ENCODE measurements at regions not wholly inside any gene's neighbourhood (a gene's known extent, or its start where the extent isn't known, plus 50 kb on each side); places are given as distances from the start of the nearest gene placed in this dataset.
"Not testable (repeated sequence)": the region's sequence is repeated elsewhere in the genome, so short reads cannot be mapped to it uniquely, and the experiment has no call there.

DNA sequence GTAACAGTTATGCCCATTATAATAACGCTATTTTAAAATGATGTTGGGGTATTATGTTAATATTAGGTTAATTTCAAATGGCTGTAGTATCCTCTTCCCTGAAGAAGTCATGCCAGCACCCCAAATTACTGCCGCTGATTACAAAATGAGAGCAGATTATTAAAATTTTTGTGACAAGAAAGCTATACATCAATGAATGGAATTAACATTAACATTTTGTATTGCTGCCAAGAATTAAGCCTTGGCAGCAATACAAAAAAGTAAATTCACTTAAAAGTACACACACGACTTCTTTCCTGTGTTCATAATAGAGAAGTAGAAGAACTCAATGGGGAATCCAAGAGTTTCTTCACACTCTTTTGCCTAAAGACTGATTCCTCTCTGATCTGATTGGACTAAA lies 482.8 kb downstream of the STIM2 start:
- no peak for DNase-seq (ENCODE audit: extremely low read depth, low read depth, low spot score)

- DNase-seq (ENCODE audit: extremely low read depth, low read depth, low spot score): no peak
Observed at GRCh38 chr4:27350161-27350560, 489.5 kb downstream of the STIM2 start.

DNA sequence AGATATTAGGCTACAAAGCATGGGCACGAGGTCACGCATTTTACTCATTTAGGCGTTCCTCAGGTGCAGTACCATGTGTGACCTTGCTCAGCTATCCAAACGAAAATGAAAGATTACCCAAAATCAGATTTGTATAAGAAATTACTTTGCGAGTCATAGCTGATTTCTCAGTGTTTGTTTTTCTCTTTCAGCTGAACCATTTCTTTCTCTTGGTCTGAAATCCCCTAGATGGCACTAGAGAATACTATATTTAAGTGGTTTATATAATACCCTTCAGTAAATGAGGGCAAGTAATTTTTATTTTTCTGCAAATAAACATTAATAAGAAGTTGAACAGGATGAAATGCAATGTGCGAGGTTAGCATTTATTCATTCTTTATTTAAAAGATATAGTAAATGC lies 496.6 kb downstream of the STIM2 start:
- DNase-seq (ENCODE audit: extremely low read depth, low read depth, low spot score): no peak

DNA sequence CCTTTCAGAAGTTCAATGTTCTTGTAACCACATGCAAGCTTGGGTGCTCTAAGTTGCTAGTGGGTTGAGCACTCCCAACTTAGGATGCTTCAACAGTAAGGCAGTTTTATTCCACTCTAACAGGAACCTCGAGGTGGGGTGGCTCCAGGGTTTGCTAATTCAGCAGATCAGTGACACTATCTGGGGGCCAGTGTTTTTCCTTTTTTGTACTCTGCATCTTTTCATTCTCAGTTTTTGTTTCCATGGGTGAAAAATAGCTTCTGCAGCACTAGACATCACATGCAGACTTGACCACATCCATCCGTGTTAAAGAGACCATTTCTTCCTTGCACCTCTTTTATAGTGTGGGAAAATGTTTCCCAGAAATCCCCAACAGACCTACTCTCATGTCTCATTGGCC lies 497.6 kb downstream of the STIM2 start:
- no peak for DNase-seq (ENCODE audit: extremely low read depth, low read depth, low spot score)

DNA sequence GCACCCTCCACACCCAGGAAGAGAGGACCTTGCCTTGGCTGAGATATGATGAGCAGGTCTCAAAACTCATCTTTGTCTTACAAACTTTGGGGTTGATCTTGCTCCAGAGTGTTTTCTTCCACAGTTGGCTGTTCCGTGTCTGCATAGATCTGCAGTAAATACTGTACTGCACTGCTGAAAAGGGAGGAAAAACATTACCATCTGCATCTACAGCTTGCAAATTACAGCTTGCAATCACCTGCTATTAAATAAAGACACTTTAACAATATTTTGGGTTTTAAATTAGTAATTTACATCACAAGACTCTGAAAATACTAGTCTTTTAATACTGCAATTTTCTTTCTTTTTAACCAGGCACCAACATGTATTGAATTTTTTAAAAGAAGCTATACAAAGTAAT lies 499.5 kb downstream of the STIM2 start:
- no peak for DNase-seq (ENCODE audit: extremely low read depth, low read depth, low spot score)

DNA sequence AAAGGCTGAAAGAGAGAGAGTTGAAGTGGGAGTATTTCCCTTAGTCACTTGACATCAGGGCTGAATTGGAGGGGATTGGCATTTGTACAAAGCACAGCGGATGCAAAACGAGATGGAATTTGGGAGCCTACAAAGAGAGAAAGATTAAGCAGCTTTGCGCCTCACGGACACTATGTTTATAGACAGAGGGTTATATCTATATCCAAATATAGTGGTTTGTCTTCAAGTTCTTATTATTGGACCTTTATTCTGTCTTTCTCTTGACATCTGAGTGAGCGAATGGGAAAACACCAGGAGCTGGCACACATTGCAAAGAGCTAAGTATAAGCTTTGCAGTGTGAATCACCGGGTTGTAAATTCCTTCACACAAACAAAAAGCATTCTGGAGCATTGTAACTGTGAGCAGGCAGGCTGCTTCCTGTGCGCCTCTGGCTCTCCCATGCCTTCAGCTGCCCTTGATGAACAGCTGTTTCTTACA lies 500.2 kb downstream of the STIM2 start:
- DNase-seq (ENCODE audit: extremely low read depth, low read depth, low spot score): no peak

- no peak for DNase-seq (ENCODE audit: extremely low read depth, low read depth, low spot score)
Observed at GRCh38 chr4:27364509-27364908, 503.9 kb downstream of the STIM2 start.

DNA sequence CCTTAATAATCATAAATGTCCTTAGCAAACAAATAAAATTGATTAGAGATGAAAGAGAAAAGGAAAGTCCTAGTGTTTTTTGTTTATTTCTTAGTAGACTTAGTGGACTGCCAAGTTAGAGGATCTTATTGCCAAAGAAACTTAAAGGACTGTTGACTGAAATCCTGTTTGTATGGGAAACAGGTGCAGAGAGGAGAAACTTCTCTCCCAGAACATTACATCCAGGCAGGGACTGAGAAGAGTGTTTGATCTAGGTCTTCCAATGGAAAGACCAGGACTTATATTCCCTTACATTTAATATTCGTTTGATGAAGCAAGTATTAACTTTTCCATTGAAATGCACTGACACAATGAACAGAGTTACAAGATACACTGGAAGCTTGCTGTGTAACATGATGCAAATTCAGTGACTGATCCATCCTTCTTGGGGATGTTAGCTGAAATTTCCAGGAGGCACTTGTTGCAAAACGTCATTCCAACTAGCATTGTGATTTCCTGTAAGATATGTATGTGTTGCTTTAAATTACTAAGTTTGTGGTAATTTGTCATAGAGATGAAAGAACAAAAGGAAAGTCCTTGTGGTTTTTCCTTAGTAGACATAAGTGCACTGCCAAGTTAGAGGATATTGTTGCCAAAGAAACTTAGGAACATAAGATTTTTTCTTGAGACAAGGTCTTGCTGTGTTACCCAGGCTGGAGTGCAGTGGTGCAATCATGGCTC lies 505.6 kb downstream of the STIM2 start:
- no peak for DNase-seq (ENCODE audit: extremely low read depth, low read depth, low spot score)

DNA sequence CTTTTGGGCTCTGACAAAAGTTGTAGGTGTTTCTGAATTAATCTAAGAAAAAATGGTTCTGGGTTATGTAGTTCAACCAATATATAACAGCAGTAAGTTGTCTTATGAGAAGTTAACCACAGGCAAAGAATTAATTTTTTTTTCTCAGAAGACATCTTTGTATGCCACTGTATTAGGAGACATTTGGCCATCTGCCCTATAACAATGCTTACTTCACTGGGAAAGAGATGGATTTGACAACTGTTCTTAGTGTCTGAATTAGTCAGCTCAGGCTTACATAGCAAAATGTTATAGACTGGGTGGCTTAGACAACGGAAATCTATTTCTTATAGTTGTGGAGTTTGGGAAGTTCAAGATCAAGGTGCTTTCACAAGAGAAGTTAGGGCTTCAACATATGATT lies 508.1 kb downstream of the STIM2 start:
- DNase-seq (ENCODE audit: extremely low read depth, low read depth, low spot score): no peak

- no peak for DNase-seq (ENCODE audit: extremely low read depth, low read depth, low spot score)
Observed at GRCh38 chr4:27381815-27382214, 521.2 kb downstream of the STIM2 start.

- no peak for DNase-seq (ENCODE audit: extremely low read depth, low read depth, low spot score)
Observed at GRCh38 chr4:27387711-27388110, 527.1 kb downstream of the STIM2 start.

GRCh38 chr4:27397886-27398285 lies 537.2 kb downstream of the STIM2 start:
- DNase-seq (ENCODE audit: extremely low read depth, low read depth, low spot score): no peak

DNA sequence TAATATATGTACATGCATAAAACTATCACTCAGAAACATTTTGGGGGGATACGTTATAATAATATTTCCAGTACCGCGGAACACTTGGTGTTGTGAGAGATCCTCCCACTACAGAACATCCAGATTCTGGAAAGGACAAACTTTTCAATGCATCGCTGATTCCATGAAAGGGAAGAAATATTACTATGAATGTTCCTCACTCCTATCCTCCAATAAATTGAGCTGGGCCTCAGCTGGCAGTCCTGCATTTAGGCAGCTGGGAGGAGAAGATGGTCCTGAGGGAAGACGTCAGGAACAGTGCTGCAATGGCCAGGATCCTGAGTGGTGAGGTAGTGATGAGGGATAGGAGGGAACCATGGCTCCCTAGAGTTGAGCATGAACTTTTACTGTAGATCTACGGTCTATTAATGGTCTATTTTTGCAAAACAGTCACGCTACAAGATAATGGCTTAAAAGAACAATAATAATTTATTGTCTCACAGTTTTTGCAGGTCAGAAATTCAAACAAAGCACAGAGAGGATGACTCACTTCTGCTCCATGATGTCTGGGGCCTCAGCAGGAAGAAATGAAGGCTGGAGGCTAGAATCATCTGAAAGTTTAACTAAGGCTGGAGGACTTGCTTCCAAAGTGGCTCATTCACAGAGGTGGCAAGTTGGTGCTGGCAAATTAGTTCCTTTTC lies 538.1 kb downstream of the STIM2 start:
- DNase-seq (ENCODE audit: extremely low read depth, low read depth, low spot score): no peak

DNA sequence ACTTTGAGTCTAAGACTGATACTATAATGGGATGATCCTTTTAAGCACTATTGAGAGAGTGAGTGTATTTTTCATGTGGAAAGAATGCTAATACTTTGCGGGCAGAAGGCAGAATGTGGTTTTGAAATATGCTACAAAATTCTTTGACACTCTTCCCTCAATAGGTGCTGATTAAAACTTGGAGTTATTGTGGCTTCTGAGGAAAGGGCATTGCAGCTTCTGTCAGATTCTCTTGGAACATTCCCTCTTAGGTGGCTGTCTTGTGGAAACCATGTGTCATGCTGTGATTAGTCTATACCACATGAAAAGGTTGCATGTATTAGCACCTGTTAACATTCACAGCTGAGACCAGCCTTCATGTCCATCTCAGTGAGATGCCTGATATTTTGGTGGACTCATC lies 547.0 kb downstream of the STIM2 start:
- no peak for DNase-seq (ENCODE audit: extremely low read depth, low read depth, low spot score)

- DNase-seq (ENCODE audit: extremely low read depth, low read depth, low spot score): no peak
Observed at GRCh38 chr4:27412613-27413012, 552.0 kb downstream of the STIM2 start.

GRCh38 chr4:27414887-27415731 lies 554.5 kb downstream of the STIM2 start:
- no peak for DNase-seq (ENCODE audit: extremely low read depth, low read depth, low spot score)

- no peak for DNase-seq (ENCODE audit: extremely low read depth, low read depth, low spot score)
Observed at GRCh38 chr4:27428661-27429060, 568.0 kb downstream of the STIM2 start.

DNA sequence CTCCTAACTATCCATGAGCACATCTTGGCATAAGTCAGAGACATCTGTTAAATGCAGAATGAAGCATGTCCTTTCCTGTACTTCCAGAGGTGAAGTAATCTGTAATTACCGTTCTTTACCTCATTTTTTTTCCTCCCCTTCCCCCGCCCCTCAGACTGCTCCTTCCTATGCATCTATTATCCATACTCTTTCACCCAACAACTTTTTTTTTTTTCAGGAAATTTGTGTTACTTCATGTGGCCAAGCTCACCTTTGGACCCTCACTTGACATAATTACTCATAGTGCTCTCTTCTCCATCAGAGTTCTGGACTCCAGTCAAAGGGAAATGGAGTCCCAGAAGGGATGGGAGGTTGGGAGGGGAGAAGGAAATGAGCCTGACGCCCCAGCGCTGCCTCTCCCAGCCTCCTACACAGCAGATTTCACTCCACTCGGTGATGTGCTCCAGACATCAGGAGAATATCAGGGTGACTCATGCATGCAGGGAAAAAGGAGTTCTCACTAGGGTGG lies 568.8 kb downstream of the STIM2 start:
- no peak for DNase-seq (ENCODE audit: extremely low read depth, low read depth, low spot score)

DNA sequence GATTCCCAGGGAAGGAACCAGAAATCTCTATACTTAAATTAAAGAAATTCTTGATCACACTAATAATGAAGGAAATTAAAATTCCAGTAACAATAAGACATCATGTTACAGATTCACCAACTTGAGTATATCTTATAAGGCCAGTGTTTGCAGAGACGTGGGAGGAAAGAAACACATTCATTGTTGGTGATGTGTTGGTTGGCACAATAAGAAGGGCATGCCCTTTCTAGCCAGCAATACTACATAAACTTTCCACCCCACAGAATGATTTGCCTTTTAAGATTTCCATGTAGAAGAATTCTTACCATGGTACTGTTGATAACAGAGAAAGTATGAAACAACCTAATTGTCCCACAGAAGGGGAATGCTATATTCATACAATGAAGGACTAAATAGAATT lies 581.5 kb downstream of the STIM2 start:
- no peak for DNase-seq (ENCODE audit: extremely low read depth, low read depth, low spot score)

GRCh38 chr4:27442661-27443060 lies 582.0 kb downstream of the STIM2 start:
- not testable (repeated sequence) for DNase-seq (ENCODE audit: extremely low read depth, low read depth, low spot score)

DNA sequence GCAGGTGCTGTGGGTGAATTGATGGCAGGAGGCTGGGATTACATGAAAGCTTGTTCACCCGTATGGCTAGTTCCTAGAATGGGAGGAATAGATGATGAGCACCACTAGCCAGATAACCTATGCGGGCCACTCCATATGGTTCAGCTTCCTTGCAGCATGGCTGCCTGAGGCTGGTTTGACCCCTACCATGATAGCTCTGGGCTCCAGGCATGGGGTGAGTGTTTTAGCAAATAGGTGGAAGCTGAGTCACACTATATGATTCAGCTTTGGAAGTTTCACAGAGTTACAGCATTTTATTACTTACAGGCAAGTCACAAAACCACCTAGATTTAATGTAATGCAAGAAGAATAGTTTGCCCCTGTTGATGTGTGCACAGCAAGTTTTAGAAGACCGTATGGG lies 603.2 kb downstream of the STIM2 start:
- DNase-seq (ENCODE audit: extremely low read depth, low read depth, low spot score): no peak

Measured in glomerular endothelial cell (primary cell).